ENCODE measurements at regions not wholly inside any gene's neighbourhood (a gene's known extent, or its start where the extent isn't known, plus 50 kb on each side); places are given as distances from the start of the nearest gene placed in this dataset.
"Not testable (repeated sequence)": the region's sequence is repeated elsewhere in the genome, so short reads cannot be mapped to it uniquely, and the experiment has no call there.

DNA sequence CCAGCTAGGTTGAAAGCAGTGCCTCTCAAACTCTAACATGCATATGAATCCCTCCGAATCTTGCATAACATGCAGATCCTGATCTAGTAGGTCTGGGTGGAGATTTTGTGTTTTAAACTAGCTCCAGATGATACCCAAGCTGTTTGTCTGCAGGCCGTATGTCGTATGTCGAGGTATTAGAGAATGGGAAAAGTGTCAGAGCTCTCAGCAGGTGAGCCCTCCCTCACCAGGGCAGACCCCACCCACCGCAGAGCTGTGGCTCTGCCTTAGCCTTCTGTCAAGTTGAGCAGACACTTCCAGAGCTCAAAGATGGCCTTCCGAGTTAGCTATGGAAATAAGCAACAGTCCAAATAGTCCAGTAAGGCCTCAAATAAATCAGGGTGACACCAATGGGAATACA is 83.2 kb upstream of the MAP3K1 start:
- DNase-seq (ENCODE audit: low read depth) = no peak

DNA sequence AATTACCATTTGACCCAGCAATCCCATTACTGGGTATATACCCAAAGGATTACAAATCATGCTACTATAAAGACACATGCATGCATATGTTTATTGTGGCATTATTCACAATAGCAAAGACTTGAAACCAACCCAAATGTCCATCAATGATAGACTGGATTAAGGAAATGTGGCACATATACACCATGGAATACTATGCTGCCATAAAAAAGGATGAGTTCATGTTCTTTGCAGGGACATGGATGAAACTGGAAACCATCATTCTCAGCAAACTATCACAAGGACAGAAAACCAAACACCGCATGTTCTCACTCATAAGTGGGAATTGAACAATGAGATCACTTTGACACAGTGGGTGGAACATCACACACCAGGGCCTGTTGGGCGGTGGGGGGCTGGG is 83.9 kb upstream of the MAP3K1 start:
- not testable (repeated sequence) for DNase-seq (ENCODE audit: low read depth)

DNA sequence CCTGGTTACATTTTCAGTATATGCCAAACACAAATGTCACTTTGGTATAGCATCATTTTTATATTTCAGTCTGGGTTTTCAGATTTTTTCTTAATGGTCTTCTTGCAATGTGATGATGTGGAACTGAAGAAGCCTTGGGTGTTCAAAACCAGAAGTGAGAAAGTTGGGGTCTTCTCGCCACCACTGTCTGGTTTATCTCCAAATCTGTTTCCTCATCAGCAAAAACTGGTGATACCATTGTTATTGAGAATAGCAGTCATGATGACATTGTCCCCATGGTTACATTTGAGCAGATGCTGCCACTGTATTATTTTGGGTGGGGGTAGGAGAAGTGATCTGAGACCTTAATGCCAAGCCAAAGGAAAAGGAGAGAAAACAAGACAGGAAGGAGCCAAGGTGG is 85.9 kb upstream of the MAP3K1 start:
- DNase-seq (ENCODE audit: low read depth) = no peak

DNA sequence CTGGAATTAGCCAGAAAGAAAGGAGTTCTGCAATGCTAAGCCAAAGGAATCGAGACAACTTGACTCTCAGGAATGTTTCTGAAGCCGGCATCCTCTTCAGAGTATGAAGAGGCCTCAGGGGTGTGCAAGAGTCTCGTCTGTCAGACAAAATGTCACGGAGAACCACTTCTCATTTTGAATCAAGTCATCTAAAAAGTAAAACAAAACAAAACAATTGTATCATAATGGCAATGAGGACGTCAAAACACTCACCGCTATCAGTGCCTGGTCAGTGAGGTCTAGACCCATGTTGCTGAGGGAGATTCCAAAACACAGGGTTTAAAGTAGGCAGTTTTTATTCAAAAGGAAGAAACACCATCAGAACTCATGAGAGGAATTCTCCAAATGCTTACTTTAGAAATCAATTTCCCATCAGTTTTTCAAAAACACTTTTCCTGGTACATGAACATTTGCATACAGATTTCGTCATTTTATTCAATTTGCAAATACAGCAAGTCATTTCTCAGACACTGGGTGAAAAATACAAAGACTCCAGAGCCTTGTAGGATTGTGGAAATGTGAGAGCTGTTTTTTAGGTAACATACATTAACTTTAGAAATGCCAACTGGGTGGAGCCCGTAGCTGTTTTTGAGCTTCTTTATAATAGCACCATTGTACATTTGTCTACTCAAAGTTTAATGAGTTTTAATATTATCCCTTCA is 89.5 kb upstream of the MAP3K1 start:
- no peak for DNase-seq (ENCODE audit: low read depth)

DNA sequence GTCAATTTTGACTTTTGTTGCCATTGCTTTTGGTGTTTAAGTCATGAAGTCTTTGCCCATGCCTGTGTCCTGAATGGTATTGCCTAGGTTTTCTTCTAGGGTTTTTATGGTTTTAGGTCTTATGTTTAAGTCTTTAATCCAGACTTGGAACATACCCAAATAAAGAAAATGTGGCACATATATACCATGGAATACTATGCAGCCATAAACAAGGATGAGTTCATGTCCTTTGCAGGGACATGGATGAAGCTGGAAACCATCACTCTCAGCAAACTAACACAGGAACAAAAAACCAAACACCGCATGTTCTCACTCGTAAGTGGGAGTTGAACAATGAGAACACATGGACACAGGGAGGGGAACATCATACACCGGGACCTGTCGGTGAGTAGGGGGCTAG is 90.5 kb upstream of the MAP3K1 start:
- not testable (repeated sequence) for DNase-seq (ENCODE audit: low read depth)

DNA sequence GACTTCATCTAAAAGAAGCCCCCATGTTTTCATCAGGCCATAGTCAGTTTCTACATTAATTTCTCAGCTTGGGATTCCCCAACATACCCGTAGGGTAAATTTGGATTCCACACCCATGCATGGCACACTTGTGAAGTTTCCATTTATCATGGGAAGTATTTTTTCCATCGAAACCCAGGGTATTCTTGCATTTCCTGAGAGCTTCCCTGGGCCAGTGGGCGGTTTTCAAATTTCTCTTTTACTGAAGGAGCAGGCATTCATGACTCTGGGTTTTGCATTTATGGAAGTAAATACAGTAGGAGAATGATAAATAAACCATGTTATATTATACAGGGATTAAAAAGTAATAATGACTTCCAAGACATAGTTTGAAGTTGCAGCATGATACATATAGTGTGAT is 93.0 kb upstream of the MAP3K1 start:
- DNase-seq (ENCODE audit: low read depth) = no peak

GRCh38 chr5:56717253-56717987 is 97.9 kb upstream of the MAP3K1 start:
- DNase-seq (ENCODE audit: low read depth) = no peak

DNA sequence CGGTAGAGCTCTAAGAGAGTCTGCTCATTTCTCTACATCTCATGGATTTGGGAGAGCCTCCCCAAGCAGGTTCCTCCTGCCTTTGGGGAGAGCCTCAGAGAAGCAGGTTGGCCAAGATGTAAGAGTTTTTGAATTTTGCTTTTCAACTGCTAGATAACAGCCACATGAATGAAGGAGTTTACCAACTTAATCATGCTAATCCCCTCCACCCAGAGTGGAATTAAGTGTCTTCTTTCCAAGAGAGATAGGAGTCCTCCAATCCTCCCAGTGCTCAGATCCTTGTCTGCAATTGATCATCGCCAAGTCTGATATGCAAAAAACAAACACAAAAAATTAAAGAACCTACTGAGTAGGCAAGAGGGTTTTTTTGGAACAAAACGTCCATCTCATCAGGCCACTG is 99.4 kb upstream of the MAP3K1 start:
- no peak for DNase-seq (ENCODE audit: low read depth)

DNA sequence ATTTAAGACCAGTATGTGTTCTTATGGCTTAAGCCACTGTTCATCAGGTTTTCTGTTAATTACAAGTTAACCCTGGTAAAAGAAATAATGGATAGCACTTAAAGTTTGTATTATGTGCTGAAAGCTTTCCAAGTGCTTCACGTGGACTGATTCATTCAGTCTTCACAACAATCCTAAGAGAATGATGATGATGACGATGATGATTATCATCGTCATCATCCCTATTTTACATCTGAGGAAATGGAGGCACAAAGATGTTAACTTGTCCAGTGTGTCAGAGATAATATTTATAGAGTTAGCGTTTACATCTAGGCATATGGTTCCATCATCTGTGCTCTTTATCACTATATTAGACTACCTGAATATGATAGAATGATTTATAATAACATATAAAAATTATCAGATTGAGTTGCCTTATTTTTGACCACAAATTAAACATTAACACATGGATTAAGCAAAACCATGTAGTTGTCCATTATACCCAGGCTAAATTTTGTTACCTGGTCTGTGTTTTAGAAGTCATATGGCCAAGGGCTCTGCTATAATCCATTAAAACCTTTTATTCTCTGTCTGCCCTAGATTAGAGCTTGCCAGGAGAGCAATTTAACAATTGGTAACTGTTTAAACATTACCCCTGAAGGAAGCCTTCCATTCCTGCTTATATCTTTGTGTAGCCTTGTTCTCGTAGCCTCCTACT is 102.3 kb upstream of the MAP3K1 start:
- DNase-seq (ENCODE audit: low read depth) = no peak

- DNase-seq (ENCODE audit: low read depth) = no peak
Measured at GRCh38 chr5:56710826-56711590, 104.3 kb upstream of the MAP3K1 start.

GRCh38 chr5:56706504-56706903 is 108.8 kb upstream of the MAP3K1 start:
- no peak for DNase-seq (ENCODE audit: low read depth)

- no peak for DNase-seq (ENCODE audit: low read depth)
Measured at GRCh38 chr5:56705217-56705616, 110.1 kb upstream of the MAP3K1 start.

- no peak for DNase-seq (ENCODE audit: low read depth)
Measured at GRCh38 chr5:56703952-56704351, 111.4 kb upstream of the MAP3K1 start.

DNA sequence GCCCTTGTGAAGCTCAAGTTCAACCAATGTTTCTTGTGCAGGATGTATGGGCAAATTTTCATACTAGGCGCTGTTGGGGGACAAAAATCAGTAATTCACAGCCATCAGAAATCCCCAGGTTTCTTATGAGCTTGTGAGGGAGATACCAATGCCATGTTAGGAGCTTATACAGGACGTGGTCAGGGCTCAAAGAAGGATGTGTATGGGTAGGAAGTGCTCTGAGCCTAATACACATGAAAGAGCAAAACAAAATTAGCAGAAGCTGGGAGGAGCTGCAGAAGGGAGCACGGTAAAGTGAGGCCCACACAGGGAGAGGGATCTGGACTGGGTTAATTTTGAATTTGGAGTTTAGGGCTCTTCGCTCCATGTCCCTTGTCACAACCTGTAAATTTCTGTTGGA is 114.6 kb upstream of the MAP3K1 start:
- DNase-seq (ENCODE audit: low read depth) = no peak

- DNase-seq (ENCODE audit: low read depth) = no peak
Measured at GRCh38 chr5:56699538-56699937, 115.8 kb upstream of the MAP3K1 start.

- no peak for DNase-seq (ENCODE audit: low read depth)
Measured at GRCh38 chr5:56698463-56699381, 116.6 kb upstream of the MAP3K1 start.

DNA sequence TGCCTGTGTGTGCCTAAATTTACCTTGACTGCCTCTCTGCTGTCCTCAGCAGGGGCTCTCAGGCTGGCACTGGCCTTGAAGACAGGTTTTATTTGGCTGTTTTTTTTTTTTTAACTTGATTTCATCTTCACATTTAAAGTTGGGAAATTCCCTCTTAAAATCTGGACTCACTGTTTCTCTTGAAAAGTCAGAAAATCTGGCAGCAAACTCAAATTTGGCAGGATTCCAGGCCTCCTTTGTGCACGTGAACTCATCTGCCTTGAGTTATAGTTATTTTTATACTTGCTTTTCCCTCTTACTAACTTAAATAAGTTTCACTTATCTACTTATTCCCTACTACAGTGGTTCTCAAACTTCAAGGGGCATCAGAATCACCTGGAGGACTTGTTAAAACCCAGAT is 118.4 kb upstream of the MAP3K1 start:
- DNase-seq (ENCODE audit: low read depth) = no peak

- no peak for DNase-seq (ENCODE audit: low read depth)
Measured at GRCh38 chr5:56693220-56693579, 122.1 kb upstream of the MAP3K1 start.

- DNase-seq (ENCODE audit: low read depth) = no peak
Measured at GRCh38 chr5:56692359-56693219, 122.8 kb upstream of the MAP3K1 start.

- no peak for DNase-seq (ENCODE audit: low read depth)
Measured at GRCh38 chr5:56688402-56688801, 126.9 kb upstream of the MAP3K1 start.
